ENCODE measurements at regions not wholly inside any gene's neighbourhood (a gene's known extent, or its start where the extent isn't known, plus 50 kb on each side); places are given as distances from the start of the nearest gene placed in this dataset.

- no peak for TF ChIP-seq TAF1 (IDR thresholded peaks at IDR 0.05; ENCODE audit: borderline replicate concordance, low read depth, low read length)
- TF ChIP-seq POLR2A (IDR thresholded peaks at IDR 0.05; ENCODE audit: low read depth, low read length) = no peak
- no peak for TF ChIP-seq POLR2AphosphoS5 (IDR thresholded peaks at IDR 0.05; ENCODE audit: low read depth, low read length)
Measured at GRCh38 chr7:91614431-91614830, 266.1 kb downstream of the MTERF1 start.

Measured in GM12892 (cell line).